KBM-7 (cell line): ENCODE measurements at regions not wholly inside any gene's neighbourhood (a gene's known extent, or its start where the extent isn't known, plus 50 kb on each side); places are given as distances from the start of the nearest gene placed in this dataset.

ENCODE experiments used
- DNase-seq: peaks from one replicate; pipeline ENCODE4 v3.0.0-alpha.2; 2015
- in situ Hi-C: fragments of 300-500 bp; cut with MboI; formaldehyde crosslinking; loops from 2 replicates; pipeline ENCODE4 v1.14.3; 2020; ENCODE audit warnings: low sequenced_read_pairs, low pct_unique_long_range_greater_than_20kb, mixed read lengths

DNA sequence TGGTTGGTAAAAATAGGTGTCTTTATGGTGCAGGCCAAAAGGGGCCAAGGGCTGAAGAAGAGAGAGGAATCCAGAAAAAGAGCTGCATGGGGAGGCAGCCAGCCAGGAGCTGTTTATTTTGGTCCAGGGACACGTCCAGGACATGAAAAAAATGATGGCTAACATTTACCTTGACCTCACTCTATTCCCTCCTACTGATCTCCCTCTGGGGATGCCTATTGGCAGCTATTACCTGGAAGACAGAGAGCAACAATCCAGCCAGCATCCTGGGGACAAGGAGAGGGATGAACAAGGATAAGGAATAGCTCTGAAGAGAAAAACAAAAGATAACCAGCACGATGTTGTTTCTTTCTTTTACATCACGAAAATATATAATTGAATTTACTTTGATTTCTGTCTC, 1599.6 kb downstream of the SLITRK5 start:
- in situ Hi-C loops: no loop called here
- no peak for DNase-seq

DNA sequence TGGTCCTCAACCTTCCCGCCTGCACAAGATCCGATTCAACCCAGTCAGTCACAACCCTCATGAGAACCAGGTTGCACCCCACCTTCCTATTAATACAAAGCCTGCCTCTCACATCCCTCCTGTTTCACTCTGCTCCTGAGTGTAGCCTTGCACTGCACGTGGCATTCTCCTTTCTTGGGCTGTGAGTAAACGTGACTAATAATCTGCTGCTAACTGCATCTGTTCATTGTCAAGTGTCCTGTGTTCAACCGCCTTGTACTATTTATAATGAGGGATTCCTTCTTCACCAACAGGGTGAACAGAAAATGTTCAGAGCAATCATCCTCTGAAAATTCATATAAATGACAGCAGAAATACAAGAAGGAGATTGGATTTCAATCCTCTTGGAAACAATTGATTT, 1608.2 kb downstream of the SLITRK5 start:
- no peak for DNase-seq
- in situ Hi-C loops: no loop called here

- DNase-seq: no peak
- in situ Hi-C loops: no loop called here
These were observed 1610.2 kb downstream of the SLITRK5 start for GRCh38 chr13:89281331-89281730.

DNA sequence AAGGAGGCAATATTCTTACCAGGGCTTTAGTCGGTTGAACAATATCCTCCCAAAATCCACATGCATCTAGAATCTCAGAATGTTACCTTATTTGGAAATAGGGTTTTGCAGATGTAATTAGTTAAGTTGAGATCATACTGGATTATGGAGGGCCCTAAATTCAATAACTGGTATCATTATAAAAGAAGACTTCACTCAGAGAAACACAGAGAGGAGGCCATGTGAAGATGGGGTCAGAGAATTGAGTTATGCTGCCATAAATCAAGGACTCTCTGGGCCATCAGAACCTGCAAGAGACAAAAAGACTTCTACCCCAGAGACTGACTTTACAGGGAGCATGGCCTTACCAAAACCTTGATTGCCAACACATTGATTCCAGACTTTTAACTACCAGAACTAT, 1611.1 kb downstream of the SLITRK5 start:
- DNase-seq: no peak
- in situ Hi-C loops: no loop called here

DNA sequence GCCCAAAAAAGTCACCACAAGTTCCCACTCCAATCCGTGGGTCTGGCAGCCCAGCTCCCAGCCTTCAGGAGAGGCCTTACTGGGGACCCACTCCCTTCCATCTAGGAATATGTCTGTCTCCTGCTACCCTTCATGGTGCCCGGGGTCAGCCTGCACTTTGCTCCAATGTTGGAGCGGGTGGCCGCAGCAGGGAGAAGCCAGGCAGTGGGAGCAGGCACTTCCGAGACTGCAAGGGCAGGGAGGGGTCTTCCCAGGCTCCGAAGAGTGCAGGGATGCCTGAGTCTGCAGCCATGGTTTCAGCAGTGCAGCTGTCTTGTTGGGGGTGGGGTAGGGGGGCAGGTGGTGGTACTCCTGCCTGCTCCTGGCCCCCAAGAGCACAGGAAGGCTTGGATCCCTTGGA, 1616.2 kb downstream of the SLITRK5 start:
- in situ Hi-C loops: no loop called here
- no peak for DNase-seq

- no peak for DNase-seq
- in situ Hi-C loops: no loop called here
These were observed 1623.1 kb downstream of the SLITRK5 start for GRCh38 chr13:89294115-89294867.

GRCh38 chr13:89307278-89307677, 1636.1 kb downstream of the SLITRK5 start:
- in situ Hi-C loops: no loop called here
- DNase-seq: no peak

GRCh38 chr13:89310943-89311672, 1639.9 kb downstream of the SLITRK5 start:
- no peak for DNase-seq
- in situ Hi-C loops: no loop called here

DNA sequence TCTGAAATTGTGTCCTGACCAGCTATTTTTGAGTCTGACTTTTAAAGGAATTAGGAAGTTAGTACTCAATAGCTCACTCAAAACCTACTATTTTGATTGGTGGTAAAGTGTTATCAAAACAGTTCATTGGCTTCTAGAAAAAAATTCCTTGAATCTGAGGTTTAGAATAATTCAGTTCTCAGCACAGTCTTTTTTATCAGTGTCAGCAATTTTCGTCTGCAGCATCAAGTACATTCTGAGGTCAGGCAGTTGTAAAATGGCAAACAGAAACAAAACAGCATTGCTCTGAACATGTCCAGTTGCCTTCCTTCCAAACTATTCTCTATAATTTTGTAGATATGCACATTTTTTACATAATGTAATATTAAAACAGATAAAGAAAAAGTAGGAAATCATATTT, 1644.1 kb downstream of the SLITRK5 start:
- in situ Hi-C loops: no loop called here
- DNase-seq: no peak

DNA sequence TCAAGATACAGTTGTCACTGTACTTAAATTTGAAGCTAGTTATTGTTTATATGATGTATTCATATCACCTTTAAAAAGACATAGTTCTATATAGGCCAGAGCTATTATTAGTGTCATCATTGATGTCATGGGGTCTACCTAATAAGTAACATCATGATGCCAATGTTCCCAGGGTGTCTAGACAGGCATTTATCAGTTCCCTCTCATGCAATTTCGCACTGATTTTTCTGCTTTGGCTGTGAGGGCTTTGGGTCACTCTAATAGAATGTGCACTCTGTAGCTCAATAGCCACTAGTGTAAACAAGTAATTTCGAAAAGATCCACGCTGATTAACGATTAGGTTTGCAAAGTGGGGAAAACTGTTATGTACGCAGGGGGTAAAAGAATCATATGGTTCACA, 1651.3 kb downstream of the SLITRK5 start:
- DNase-seq: no peak

DNA sequence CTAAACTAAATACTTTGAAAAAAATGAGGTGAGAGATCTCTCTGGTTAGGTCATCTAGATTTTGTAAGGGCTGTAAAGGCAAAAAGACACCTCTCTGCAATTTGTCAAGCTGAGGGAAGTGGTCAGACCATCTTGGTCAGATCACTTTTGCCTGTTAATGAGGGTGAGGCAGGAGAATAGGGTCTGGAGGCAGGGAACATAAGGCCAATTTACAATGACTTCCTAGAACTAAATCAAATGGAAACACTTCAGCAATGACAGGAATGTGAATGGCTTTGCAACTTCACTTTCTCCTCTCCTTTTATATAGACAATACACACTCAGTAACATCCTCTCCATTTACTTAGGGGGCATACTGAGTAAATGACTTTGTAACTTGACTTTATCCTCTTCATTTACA, 1653.4 kb downstream of the SLITRK5 start:
- no peak for DNase-seq
- in situ Hi-C loops: no loop called here

More for the DNA sequence above, 1651.3 kb downstream of the SLITRK5 start:
- in situ Hi-C loops: no loop called here

DNA sequence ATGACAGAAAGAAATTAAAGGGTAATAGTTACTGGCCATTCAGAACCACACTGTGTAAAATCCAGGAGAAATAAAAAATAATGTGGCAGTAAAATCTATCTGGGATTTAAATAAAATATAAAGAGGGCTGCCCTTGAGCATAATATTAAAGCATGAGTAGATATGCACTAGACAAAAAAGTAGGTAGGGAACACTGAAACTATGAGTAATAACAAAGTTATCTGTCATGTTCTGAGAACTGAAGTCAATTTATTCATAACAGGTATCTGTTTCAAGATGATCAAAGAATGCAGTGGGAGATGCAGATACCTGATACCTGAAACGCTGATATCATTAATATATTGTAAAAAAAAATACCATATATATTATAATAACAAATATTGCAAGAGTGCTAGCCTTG, 1672.0 kb downstream of the SLITRK5 start:
- in situ Hi-C loops: no loop called here
- DNase-seq: no peak

- no peak for DNase-seq
- in situ Hi-C loops: no loop called here
These were observed 1681.2 kb downstream of the SLITRK5 start for GRCh38 chr13:89352384-89352783.

DNA sequence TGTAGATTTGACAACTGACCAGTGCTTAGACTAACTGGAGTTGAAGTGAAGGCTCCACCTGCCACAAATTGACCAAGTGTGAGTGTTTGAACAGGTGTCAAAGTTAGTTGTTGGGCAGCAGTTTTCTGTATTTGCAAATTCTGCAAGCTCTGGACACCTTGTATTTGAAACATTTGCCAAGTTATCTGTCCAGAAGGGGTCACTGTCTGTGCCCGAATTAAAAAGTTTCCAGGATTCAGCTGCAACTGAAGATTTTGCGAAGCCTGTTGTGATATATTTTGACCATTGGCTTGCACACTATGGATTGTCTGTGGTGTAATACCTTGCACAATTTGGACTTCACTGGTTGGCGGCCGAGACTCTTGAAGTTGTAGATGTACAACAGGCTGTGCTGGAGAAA, 1690.7 kb downstream of the SLITRK5 start:
- DNase-seq: no peak

GRCh38 chr13:89363144-89363543, 1692.0 kb downstream of the SLITRK5 start:
- in situ Hi-C loops: no loop called here
- no peak for DNase-seq

More for the DNA sequence above, 1690.7 kb downstream of the SLITRK5 start:
- in situ Hi-C loops: no loop called here

GRCh38 chr13:89372193-89372592, 1701.0 kb downstream of the SLITRK5 start:
- in situ Hi-C loops: no loop called here
- no peak for DNase-seq

- DNase-seq: no peak
- in situ Hi-C loops: no loop called here
These were observed 1704.7 kb downstream of the SLITRK5 start for GRCh38 chr13:89375839-89376238.

DNA sequence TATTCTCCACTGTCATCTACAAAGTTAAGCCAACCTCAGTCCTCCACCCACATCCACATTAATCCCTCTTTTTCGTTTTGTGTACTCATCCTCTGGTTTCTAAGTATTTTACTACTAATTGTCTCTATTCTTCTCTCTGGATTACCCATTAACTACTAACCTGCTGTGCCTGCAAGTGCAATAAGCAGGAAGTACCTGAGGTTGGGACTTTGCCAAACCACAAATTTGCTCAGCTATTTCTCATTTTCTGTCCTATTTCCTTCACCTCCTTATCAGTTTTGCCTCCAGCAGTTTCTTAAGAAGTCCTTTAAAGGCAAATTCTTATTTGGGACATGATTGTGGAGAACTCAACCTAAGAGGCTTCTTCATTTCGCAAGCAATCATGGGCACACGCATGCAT, 1708.9 kb downstream of the SLITRK5 start:
- in situ Hi-C loops: no loop called here
- DNase-seq: peak; percentile 82

DNA sequence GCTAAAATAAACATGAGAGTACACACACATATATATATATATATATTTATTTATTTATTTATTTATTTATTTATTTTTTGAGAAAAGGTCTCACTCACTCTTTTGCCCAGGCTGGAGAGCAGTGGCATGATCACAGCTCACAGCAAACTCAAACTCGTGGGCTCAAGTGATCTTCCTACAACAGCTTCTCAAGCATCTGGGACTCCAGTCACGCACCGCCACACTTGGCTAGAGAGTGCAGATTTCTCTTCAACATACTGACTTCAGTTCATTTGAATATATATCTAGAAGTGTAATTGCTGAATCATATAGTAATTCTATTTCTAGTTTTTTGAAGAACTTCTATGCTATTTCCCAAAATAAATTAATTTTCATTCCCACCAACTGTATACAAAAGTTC, 1711.8 kb downstream of the SLITRK5 start:
- no peak for DNase-seq
- in situ Hi-C loops: no loop called here

DNA sequence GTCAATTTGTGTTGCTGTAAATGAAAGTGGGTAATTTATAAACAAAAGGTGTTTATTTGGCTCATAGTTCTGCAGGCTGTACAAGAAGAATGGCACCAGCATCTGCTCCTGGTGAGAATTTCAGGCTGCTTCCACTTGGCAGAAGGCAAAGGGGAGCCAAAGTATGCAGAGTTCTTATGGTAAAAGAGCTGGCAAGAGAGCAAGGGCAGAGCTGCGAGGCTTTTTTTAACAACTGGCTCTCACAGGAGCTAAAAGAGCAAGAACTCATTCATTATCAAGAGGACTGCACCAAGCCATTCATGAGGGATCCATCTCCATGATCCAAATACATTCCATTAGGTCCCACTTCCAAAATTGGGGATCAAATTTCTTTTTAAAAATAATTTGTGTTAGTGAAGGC, 1712.7 kb downstream of the SLITRK5 start:
- in situ Hi-C loops: no loop called here
- DNase-seq: no peak
